Ishikawa (cell line): ENCODE measurements at regions not wholly inside any gene's neighbourhood (a gene's known extent, or its start where the extent isn't known, plus 50 kb on each side); places are given as distances from the start of the nearest gene placed in this dataset.

Experiments
- CEBPB ChIP-seq: IDR thresholded peaks from 2 replicates; pipeline ENCODE4 v1.6.1; 2012
- EP300 ChIP-seq: IDR thresholded peaks from 2 replicates; pipeline ENCODE4 v1.6.1; 2012; ENCODE audit warnings: borderline replicate concordance
- NFIC ChIP-seq: IDR thresholded peaks from 2 replicates; pipeline ENCODE4 v1.6.1; 2012
- RAD21 ChIP-seq: IDR thresholded peaks from 2 replicates; pipeline ENCODE4 v1.6.1; 2012; ENCODE audit warnings: low read depth
- TAF1 ChIP-seq: IDR thresholded peaks from 2 replicates; pipeline ENCODE4 v1.6.1; 2012; ENCODE audit warnings: low read depth, mild to moderate bottlenecking
- YY1 ChIP-seq: IDR thresholded peaks from 2 replicates; pipeline ENCODE4 v1.6.1; 2012; ENCODE audit warnings: low read depth
- TF ChIP-seq, protein P1 (sequence below): IDR thresholded peaks from 2 replicates; pipeline ENCODE4 v1.6.1; 2012
- TF ChIP-seq, protein P2 (sequence below): IDR thresholded peaks from 2 replicates; pipeline ENCODE4 v1.6.1; 2012

DNA sequence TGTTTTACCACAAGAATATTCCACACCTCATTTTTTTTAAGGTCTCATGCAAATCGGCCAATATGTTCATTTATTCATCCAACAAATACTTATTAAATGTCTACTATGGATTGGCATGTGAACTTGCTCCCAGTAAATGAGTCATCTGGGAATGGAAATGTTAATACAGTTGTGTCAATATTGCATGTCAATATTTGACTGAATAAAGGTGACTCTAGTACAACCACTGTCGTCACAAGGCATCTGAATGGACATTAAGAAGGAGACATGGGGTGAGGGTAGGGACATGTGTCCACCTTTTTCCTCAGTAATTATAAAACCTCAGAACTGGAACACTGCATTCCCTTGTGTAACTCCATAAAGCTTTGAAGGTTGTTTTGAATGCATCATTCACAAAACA, 365.4 kb downstream of the ADCYAP1 start:
- TF ChIP-seq NFIC (no peak), RAD21 (no peak), EP300 (no peak), YY1 (no peak), TAF1 (no peak), CEBPB (no peak)
- TF ChIP-seq, protein P1, sequence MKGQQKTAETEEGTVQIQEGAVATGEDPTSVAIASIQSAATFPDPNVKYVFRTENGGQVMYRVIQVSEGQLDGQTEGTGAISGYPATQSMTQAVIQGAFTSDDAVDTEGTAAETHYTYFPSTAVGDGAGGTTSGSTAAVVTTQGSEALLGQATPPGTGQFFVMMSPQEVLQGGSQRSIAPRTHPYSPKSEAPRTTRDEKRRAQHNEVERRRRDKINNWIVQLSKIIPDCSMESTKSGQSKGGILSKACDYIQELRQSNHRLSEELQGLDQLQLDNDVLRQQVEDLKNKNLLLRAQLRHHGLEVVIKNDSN = no peak
- TF ChIP-seq, protein P2, sequence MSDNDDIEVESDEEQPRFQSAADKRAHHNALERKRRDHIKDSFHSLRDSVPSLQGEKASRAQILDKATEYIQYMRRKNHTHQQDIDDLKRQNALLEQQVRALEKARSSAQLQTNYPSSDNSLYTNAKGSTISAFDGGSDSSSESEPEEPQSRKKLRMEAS = no peak
